ENCODE measurements at regions not wholly inside any gene's neighbourhood (a gene's known extent, or its start where the extent isn't known, plus 50 kb on each side); places are given as distances from the start of the nearest gene placed in this dataset.
"Not testable (repeated sequence)": the region's sequence is repeated elsewhere in the genome, so short reads cannot be mapped to it uniquely, and the experiment has no call there.

- DNase-seq (ENCODE audit: low read depth): no peak
Observed at GRCh38 chr13:86858216-86858615, 813.0 kb upstream of the SLITRK5 start.

GRCh38 chr13:86862137-86862536, 809.0 kb upstream of the SLITRK5 start:
- no peak for DNase-seq (ENCODE audit: low read depth)

GRCh38 chr13:86864376-86864775, 806.8 kb upstream of the SLITRK5 start:
- no peak for DNase-seq (ENCODE audit: low read depth)

- DNase-seq (ENCODE audit: low read depth): no peak
Observed at GRCh38 chr13:86870444-86870843, 800.7 kb upstream of the SLITRK5 start.

GRCh38 chr13:86877441-86877840, 793.7 kb upstream of the SLITRK5 start:
- DNase-seq (ENCODE audit: low read depth): no peak

GRCh38 chr13:86878781-86879180, 792.4 kb upstream of the SLITRK5 start:
- DNase-seq (ENCODE audit: low read depth): no peak

- DNase-seq (ENCODE audit: low read depth): no peak
Observed at GRCh38 chr13:86881390-86881789, 789.8 kb upstream of the SLITRK5 start.

GRCh38 chr13:86882107-86882506, 789.1 kb upstream of the SLITRK5 start:
- no peak for DNase-seq (ENCODE audit: low read depth)

GRCh38 chr13:86882835-86883234, 788.3 kb upstream of the SLITRK5 start:
- no peak for DNase-seq (ENCODE audit: low read depth)

- DNase-seq (ENCODE audit: low read depth): no peak
Observed at GRCh38 chr13:86892330-86892729, 778.8 kb upstream of the SLITRK5 start.

GRCh38 chr13:86900906-86901305, 770.3 kb upstream of the SLITRK5 start:
- no peak for DNase-seq (ENCODE audit: low read depth)

GRCh38 chr13:86906127-86906874, 764.9 kb upstream of the SLITRK5 start:
- no peak for DNase-seq (ENCODE audit: low read depth)

GRCh38 chr13:86907156-86907555, 764.0 kb upstream of the SLITRK5 start:
- no peak for DNase-seq (ENCODE audit: low read depth)

- no peak for DNase-seq (ENCODE audit: low read depth)
Observed at GRCh38 chr13:86909318-86909717, 761.9 kb upstream of the SLITRK5 start.

GRCh38 chr13:86914757-86915156, 756.4 kb upstream of the SLITRK5 start:
- DNase-seq (ENCODE audit: low read depth): no peak

- DNase-seq (ENCODE audit: low read depth): not testable (repeated sequence)
Observed at GRCh38 chr13:86917438-86917837, 753.7 kb upstream of the SLITRK5 start.

- no peak for DNase-seq (ENCODE audit: low read depth)
Observed at GRCh38 chr13:86918682-86919081, 752.5 kb upstream of the SLITRK5 start.

GRCh38 chr13:86920961-86921360, 750.2 kb upstream of the SLITRK5 start:
- no peak for DNase-seq (ENCODE audit: low read depth)

GRCh38 chr13:86922936-86923335, 748.2 kb upstream of the SLITRK5 start:
- DNase-seq (ENCODE audit: low read depth): no peak

GRCh38 chr13:86926916-86927315, 744.3 kb upstream of the SLITRK5 start:
- not testable (repeated sequence) for DNase-seq (ENCODE audit: low read depth)

GRCh38 chr13:86932776-86933334, 738.3 kb upstream of the SLITRK5 start:
- DNase-seq (ENCODE audit: low read depth): no peak

GRCh38 chr13:86933676-86934075, 737.5 kb upstream of the SLITRK5 start:
- DNase-seq (ENCODE audit: low read depth): no peak

GRCh38 chr13:86937316-86937715, 733.9 kb upstream of the SLITRK5 start:
- no peak for DNase-seq (ENCODE audit: low read depth)

- no peak for DNase-seq (ENCODE audit: low read depth)
Observed at GRCh38 chr13:86945584-86945983, 725.6 kb upstream of the SLITRK5 start.
